Breast epithelium (tissue), 4 donors: ENCODE measurements at regions not wholly inside any gene's neighbourhood (a gene's known extent, or its start where the extent isn't known, plus 50 kb on each side); places are given as distances from the start of the nearest gene placed in this dataset.

Experiments
- DNase-seq, 2 donors: peaks; one replicate each; pipeline ENCODE4 v3.0.0-alpha.2; 2019; ENCODE audit warnings: low spot score in 2 of 2
- H3K27ac ChIP-seq, 2 donors: fragments of 200-600 bp; sonication (generic) in 1 of 2; one replicate each; pipeline ENCODE4 v1.5.1; 2016 to 2019; ENCODE audit warnings: mild to moderate bottlenecking in 1 of 2
- H3K27me3 ChIP-seq, 2 donors: fragments of 200-600 bp; sonication (generic) in 1 of 2; one replicate each; pipeline versions ENCODE4 v1.5.1 to v1.6.0; 2017 to 2019; ENCODE audit warnings: control low read depth in 1 of 2, mild to moderate bottlenecking in 1 of 2
- H3K36me3 ChIP-seq: fragments of 200-600 bp; one replicate; pipeline ENCODE4 v1.5.1; 2019
- H3K4me1 ChIP-seq, 2 donors: fragments of 200-600 bp; sonication (generic); one replicate each; pipeline ENCODE4 v1.5.1; 2016 to 2019; ENCODE audit warnings: control low read depth in 1 of 2
- H3K4me3 ChIP-seq, 3 donors: fragments of 200-600 bp; sonication (generic); 1 replicate in 2 of 3; 2 replicates in 1 of 3; pipeline ENCODE4 v1.5.1; 2016 to 2019; ENCODE audit warnings: mild to moderate bottlenecking in 3 of 3, moderate library complexity in 2 of 3
- H3K9me3 ChIP-seq, 2 donors: fragments of 200-600 bp; sonication (generic) in 1 of 2; one replicate each; pipeline ENCODE4 v1.5.1; 2016 to 2019; ENCODE audit warnings: control low read depth in 1 of 2
- POLR2A ChIP-seq: fragments of 450-650 bp; IDR thresholded peaks from one replicate; pipeline ENCODE4 v1.6.1; 2016; ENCODE audit warnings: antibody characterized with exemption, mild to moderate bottlenecking, moderate library complexity
- POLR2AphosphoS5 ChIP-seq, 3 donors: sonication (generic); formaldehyde crosslinking; IDR thresholded peaks; one replicate each; pipeline ENCODE4 v1.6.1; 2017; ENCODE audit warnings: antibody characterized with exemption in 3 of 3
- intact Hi-C: fragments of 100-400 bp; cut with DNase I; formaldehyde crosslinking; loops from one replicate; pipeline ENCODE4 v1.15.1; 2023; ENCODE audit warnings: low total_unique reads
- TF ChIP-seq, protein P1 (sequence below), 3 donors: fragments of 450-650 bp; IDR thresholded peaks; one replicate each; pipeline ENCODE4 v1.5.1; 2016 to 2017; ENCODE audit warnings: antibody characterized with exemption in 3 of 3, mild to moderate bottlenecking in 3 of 3, moderate library complexity in 3 of 3

- Histone ChIP-seq H3K36me3 (no peaks in the 10 kb centered on the region), H3K27ac (no peak overlapping the region), H3K4me3 (no peak overlapping the region), H3K27me3 (no peaks in the 10 kb centered on the region), H3K9me3 (no peaks in the 10 kb centered on the region), H3K4me1 (no peaks in the 10 kb centered on the region)
- intact Hi-C loops, result no loop called here
- DNase-seq, result no peak
- TF ChIP-seq POLR2AphosphoS5 (IDR thresholded peaks at IDR 0.05), result no peak
- no peak for TF ChIP-seq POLR2A
- TF ChIP-seq, protein P1, sequence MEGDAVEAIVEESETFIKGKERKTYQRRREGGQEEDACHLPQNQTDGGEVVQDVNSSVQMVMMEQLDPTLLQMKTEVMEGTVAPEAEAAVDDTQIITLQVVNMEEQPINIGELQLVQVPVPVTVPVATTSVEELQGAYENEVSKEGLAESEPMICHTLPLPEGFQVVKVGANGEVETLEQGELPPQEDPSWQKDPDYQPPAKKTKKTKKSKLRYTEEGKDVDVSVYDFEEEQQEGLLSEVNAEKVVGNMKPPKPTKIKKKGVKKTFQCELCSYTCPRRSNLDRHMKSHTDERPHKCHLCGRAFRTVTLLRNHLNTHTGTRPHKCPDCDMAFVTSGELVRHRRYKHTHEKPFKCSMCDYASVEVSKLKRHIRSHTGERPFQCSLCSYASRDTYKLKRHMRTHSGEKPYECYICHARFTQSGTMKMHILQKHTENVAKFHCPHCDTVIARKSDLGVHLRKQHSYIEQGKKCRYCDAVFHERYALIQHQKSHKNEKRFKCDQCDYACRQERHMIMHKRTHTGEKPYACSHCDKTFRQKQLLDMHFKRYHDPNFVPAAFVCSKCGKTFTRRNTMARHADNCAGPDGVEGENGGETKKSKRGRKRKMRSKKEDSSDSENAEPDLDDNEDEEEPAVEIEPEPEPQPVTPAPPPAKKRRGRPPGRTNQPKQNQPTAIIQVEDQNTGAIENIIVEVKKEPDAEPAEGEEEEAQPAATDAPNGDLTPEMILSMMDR (IDR thresholded peaks at IDR 0.05), result no peak
These were observed 90.3 kb downstream of the NKX2-1 start for GRCh38 chr14:36429692-36430091.

- Histone ChIP-seq H3K9me3 (no peaks in the 10 kb centered on the region), H3K4me1 (no peaks in the 10 kb centered on the region), H3K4me3 (no peak overlapping the region), H3K27me3 (no peaks in the 10 kb centered on the region), H3K36me3 (no peaks in the 10 kb centered on the region), H3K27ac (no peak overlapping the region)
- TF ChIP-seq POLR2A, result no peak
- TF ChIP-seq, protein P1 (IDR thresholded peaks at IDR 0.05), result no peak
- TF ChIP-seq POLR2AphosphoS5 (IDR thresholded peaks at IDR 0.05), result no peak
- intact Hi-C loops, result no loop called here
- DNase-seq, result no peak
These were observed 91.7 kb downstream of the NKX2-1 start for GRCh38 chr14:36428350-36428749.

- no peaks in the 10 kb centered on the region for H3K36me3 ChIP-seq
- H3K9me3 ChIP-seq, result no peaks in the 10 kb centered on the region
- no peak overlapping the region for H3K4me3 ChIP-seq
- H3K4me1 ChIP-seq, result no peaks in the 10 kb centered on the region
- H3K27ac ChIP-seq, result no peak overlapping the region
- H3K27me3 ChIP-seq, result no peaks in the 10 kb centered on the region
- TF ChIP-seq, protein P1 (IDR thresholded peaks at IDR 0.05), result no peak
- TF ChIP-seq POLR2AphosphoS5 (IDR thresholded peaks at IDR 0.05), result no peak
- TF ChIP-seq POLR2A, result no peak
- no peak for DNase-seq
- intact Hi-C loops, result no loop called here
These were observed 93.2 kb downstream of the NKX2-1 start for GRCh38 chr14:36426836-36427235.

GRCh38 chr14:36426113-36426512, 93.9 kb downstream of the NKX2-1 start:
- H3K9me3 ChIP-seq, result no peaks in the 10 kb centered on the region
- DNase-seq, result no peak

DNA sequence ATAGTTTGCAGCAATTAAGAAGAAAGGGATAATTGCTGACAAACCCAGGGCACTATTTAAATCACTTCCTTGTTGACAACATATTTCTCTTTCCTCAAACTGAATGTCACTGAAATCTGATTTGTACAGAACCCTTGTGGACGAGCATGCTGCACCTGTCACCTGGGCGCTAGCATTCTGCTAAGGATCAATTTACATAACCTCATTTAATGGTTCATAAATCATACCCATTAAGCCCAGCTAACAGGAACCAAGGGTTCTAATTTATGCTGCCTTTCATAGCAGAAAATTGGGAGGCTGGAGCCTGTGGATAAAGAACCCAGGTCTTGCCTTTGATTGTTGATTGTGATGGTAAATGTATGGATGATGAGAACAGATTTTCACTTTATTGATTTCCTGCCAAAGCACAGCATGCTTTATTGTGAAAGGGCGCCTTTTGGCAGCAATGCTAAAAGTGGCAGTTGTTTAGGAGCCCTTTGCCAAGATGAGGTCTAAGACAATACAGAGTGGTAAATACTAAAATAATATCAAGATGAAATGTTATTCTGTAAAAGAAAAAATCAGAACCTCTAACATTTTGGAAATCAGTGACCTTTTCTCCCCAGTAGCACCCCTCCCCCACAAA, 95.4 kb downstream of the NKX2-1 start:
- Histone ChIP-seq H3K4me3 (no peak overlapping the region), H3K9me3 (no peaks in the 10 kb centered on the region), H3K27me3 (no peaks in the 10 kb centered on the region), H3K4me1 (no peaks in the 10 kb centered on the region), H3K27ac (no peak overlapping the region), H3K36me3 (no peaks in the 10 kb centered on the region)
- DNase-seq, result no peak
- TF ChIP-seq POLR2A (no peak), POLR2AphosphoS5 (IDR thresholded peaks at IDR 0.05) (no peak)
- TF ChIP-seq, protein P1 (IDR thresholded peaks at IDR 0.05), result no peak
- intact Hi-C loops, result no loop called here

More at GRCh38 chr14:36426113-36426512, 93.9 kb downstream of the NKX2-1 start:
- H3K4me1 ChIP-seq, result no peaks in the 10 kb centered on the region
- H3K36me3 ChIP-seq, result no peaks in the 10 kb centered on the region
- intact Hi-C loops, result no loop called here
- H3K4me3 ChIP-seq, result no peak overlapping the region
- H3K27ac ChIP-seq, result no peak overlapping the region
- TF ChIP-seq POLR2AphosphoS5 (IDR thresholded peaks at IDR 0.05), result no peak
- TF ChIP-seq POLR2A, result no peak
- TF ChIP-seq, protein P1 (IDR thresholded peaks at IDR 0.05), result no peak
- no peaks in the 10 kb centered on the region for H3K27me3 ChIP-seq
